Keratinocyte (primary cell): ENCODE measurements at regions not wholly inside any gene's neighbourhood (a gene's known extent, or its start where the extent isn't known, plus 50 kb on each side); places are given as distances from the start of the nearest gene placed in this dataset.

ENCODE experiments used
- DNase-seq: peaks from one replicate; pipeline ENCODE4 v3.0.0-alpha.2; 2011; ENCODE audit warnings: low read depth, missing footprints, low spot score
- FAIRE-seq: peaks from 2 replicates; lab custom pipeline; 2011; peaks lifted over from hg19 to GRCh38; lab: Jason Lieb, UNC
- H2AFZ ChIP-seq: 2 replicates; pipeline ENCODE4 v1.6.0; 2012; ENCODE audit warnings: low read length, control low read depth, inconsistent platforms; ENCODE audit not compliant: control insufficient read depth
- H3K27ac ChIP-seq: 2 replicates; pipeline ENCODE4 v1.5.1; 2011; ENCODE audit warnings: low read length; ENCODE audit not compliant: control insufficient read depth, insufficient read depth
- H3K27me3 ChIP-seq: 3 replicates; pipeline ENCODE4 v1.6.0; 2011; ENCODE audit warnings: low read length; ENCODE audit not compliant: control insufficient read depth, insufficient read depth; ENCODE audit errors: extremely low read depth
- H3K36me3 ChIP-seq, 2 experiments: 2 replicates in 1 of 2; 3 replicates in 1 of 2; pipeline ENCODE4 v1.5.1; 2011; ENCODE audit warnings: low read length in 2 of 2, mild to moderate bottlenecking in 1 of 2; ENCODE audit not compliant: control insufficient read depth in 2 of 2, insufficient read depth in 2 of 2; ENCODE audit errors: extremely low read depth in 1 of 2
- H3K4me1 ChIP-seq: 3 replicates; pipeline ENCODE4 v1.5.1; 2011; ENCODE audit warnings: low read length; ENCODE audit not compliant: control insufficient read depth, insufficient read depth; ENCODE audit errors: extremely low read depth
- H3K4me2 ChIP-seq: 3 replicates; pipeline ENCODE4 v1.6.0; 2011; ENCODE audit warnings: low read depth, low read length; ENCODE audit not compliant: control insufficient read depth, insufficient read depth; ENCODE audit errors: extremely low read depth
- H3K4me3 ChIP-seq, 3 experiments: fragments of 200-600 bp in 1 of 3; sonication (generic) in 1 of 3; 2 replicates in 2 of 3; 3 replicates in 1 of 3; pipeline ENCODE4 v1.5.1; 2011 to 2016; ENCODE audit warnings: low read length in 3 of 3, mild to moderate bottlenecking in 3 of 3, control low read depth in 2 of 3, inconsistent platforms in 1 of 3, low read depth in 1 of 3, mixed read lengths in 1 of 3, mixed run types in 1 of 3, moderate library complexity in 1 of 3; ENCODE audit not compliant: control insufficient read depth in 2 of 3, insufficient read depth in 2 of 3; ENCODE audit errors: extremely low read depth in 1 of 3
- H3K79me2 ChIP-seq: 2 replicates; pipeline ENCODE4 v1.6.0; 2012; ENCODE audit warnings: low read length; ENCODE audit not compliant: control insufficient read depth, insufficient read depth
- H3K9ac ChIP-seq: 3 replicates; pipeline ENCODE4 v1.6.0; 2011; ENCODE audit warnings: low read length; ENCODE audit not compliant: control insufficient read depth, insufficient read depth; ENCODE audit errors: extremely low read depth
- H3K9me1 ChIP-seq: 3 replicates; pipeline ENCODE4 v1.6.0; 2011; ENCODE audit warnings: low read length; ENCODE audit not compliant: control insufficient read depth, insufficient read depth; ENCODE audit errors: extremely low read depth
- H3K9me3 ChIP-seq: 2 replicates; pipeline ENCODE4 v1.5.1; 2012; ENCODE audit warnings: low read depth, low read length; ENCODE audit not compliant: control insufficient read depth
- H4K20me1 ChIP-seq: 3 replicates; pipeline ENCODE4 v1.6.0; 2011; ENCODE audit warnings: low read length; ENCODE audit not compliant: control insufficient read depth, insufficient read depth; ENCODE audit errors: extremely low read depth
- EZH2 ChIP-seq: IDR thresholded peaks from one replicate; pipeline ENCODE4 v1.6.1; 2012; ENCODE audit warnings: inconsistent platforms, mild to moderate bottlenecking, low read length, moderate library complexity
- dilution Hi-C: fragments of 300-500 bp; cut with MboI; formaldehyde crosslinking; loops from one replicate; pipeline ENCODE4 v1.7.0; 2020; ENCODE audit warnings: low sequenced_read_pairs; ENCODE audit not compliant: extremely low pct_ligation_motif_present
- TF ChIP-seq, protein P1 (sequence below), 3 experiments: IDR thresholded peaks in 1 of 3; conservative IDR thresholded peaks in 1 of 3; optimal IDR thresholded peaks in 1 of 3; 2 replicates in 2 of 3; 3 replicates in 1 of 3; pipeline versions ENCODE3 to v1.5.1; 2011; ENCODE audit warnings: low read length in 3 of 3, mild to moderate bottlenecking in 3 of 3, moderate library complexity in 2 of 3, control low read depth in 1 of 3, inconsistent platforms in 1 of 3; ENCODE audit not compliant: insufficient read depth in 2 of 3; ENCODE audit errors: extremely low read depth in 1 of 3

DNA sequence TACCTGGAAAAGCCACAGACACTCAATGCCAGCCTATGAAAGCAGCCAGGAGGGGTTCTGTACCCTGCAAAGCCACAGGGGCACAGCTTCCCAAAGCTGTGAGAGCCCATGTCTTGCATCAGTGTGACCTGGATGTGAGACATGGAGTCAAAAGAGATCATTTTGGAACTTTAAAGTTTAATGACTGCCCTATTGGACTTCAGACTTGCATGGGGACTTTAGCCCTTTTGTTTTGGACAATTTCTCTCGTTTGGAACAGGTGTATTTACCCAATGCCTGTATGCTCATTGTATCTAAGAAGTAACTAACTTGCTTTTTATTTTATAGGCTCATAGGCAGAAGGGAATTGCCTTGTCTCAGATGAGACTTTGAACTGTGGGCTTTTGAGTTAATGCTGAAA, 244.9 kb upstream of the TYRP1 start:
- no peak overlapping the region for H2AFZ ChIP-seq
- no peak overlapping the region for H3K27ac ChIP-seq
- no peak for FAIRE-seq
- no peak overlapping the region for H3K4me2 ChIP-seq
- no peaks in the 10 kb centered on the region for H3K79me2 ChIP-seq
- H3K9me1 ChIP-seq: no peaks in the 10 kb centered on the region
- TF ChIP-seq, protein P1, sequence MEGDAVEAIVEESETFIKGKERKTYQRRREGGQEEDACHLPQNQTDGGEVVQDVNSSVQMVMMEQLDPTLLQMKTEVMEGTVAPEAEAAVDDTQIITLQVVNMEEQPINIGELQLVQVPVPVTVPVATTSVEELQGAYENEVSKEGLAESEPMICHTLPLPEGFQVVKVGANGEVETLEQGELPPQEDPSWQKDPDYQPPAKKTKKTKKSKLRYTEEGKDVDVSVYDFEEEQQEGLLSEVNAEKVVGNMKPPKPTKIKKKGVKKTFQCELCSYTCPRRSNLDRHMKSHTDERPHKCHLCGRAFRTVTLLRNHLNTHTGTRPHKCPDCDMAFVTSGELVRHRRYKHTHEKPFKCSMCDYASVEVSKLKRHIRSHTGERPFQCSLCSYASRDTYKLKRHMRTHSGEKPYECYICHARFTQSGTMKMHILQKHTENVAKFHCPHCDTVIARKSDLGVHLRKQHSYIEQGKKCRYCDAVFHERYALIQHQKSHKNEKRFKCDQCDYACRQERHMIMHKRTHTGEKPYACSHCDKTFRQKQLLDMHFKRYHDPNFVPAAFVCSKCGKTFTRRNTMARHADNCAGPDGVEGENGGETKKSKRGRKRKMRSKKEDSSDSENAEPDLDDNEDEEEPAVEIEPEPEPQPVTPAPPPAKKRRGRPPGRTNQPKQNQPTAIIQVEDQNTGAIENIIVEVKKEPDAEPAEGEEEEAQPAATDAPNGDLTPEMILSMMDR (optimal IDR thresholded peaks at IDR 0.05 in 1 of 3, IDR thresholded peaks at IDR 0.05 in 1 of 3, conservative IDR thresholded peaks at IDR 0.05 in 1 of 3; ENCODE audit: extremely low read depth in 1 of 3, insufficient read depth in 2 of 3, low read length in 3 of 3): no peak
- no peak for TF ChIP-seq EZH2
- no peaks in the 10 kb centered on the region for H3K9me3 ChIP-seq
- no peak overlapping the region for H3K9ac ChIP-seq
- dilution Hi-C loops: no loop called here
- H4K20me1 ChIP-seq: no peaks in the 10 kb centered on the region
- no peak for DNase-seq
- H3K36me3 ChIP-seq: no peaks in the 10 kb centered on the region
- no peaks in the 10 kb centered on the region for H3K4me1 ChIP-seq
- H3K4me3 ChIP-seq: no peak overlapping the region
- H3K27me3 ChIP-seq: no peaks in the 10 kb centered on the region

GRCh38 chr9:12457237-12457636, 235.9 kb upstream of the TYRP1 start:
- no peaks in the 10 kb centered on the region for H3K27me3 ChIP-seq
- no peak for TF ChIP-seq EZH2
- TF ChIP-seq, protein P1 (optimal IDR thresholded peaks at IDR 0.05 in 1 of 3, IDR thresholded peaks at IDR 0.05 in 1 of 3, conservative IDR thresholded peaks at IDR 0.05 in 1 of 3; ENCODE audit: extremely low read depth in 1 of 3, insufficient read depth in 2 of 3, low read length in 3 of 3): no peak
- H3K9me3 ChIP-seq: no peaks in the 10 kb centered on the region
- no peak overlapping the region for H3K4me2 ChIP-seq
- no peaks in the 10 kb centered on the region for H3K4me1 ChIP-seq
- no peak for FAIRE-seq
- no peaks in the 10 kb centered on the region for H4K20me1 ChIP-seq
- no peaks in the 10 kb centered on the region for H3K36me3 ChIP-seq
- no peak overlapping the region for H3K27ac ChIP-seq
- H3K9ac ChIP-seq: no peak overlapping the region
- H3K9me1 ChIP-seq: no peaks in the 10 kb centered on the region
- H3K4me3 ChIP-seq: no peak overlapping the region
- dilution Hi-C loops: no loop called here
- no peak overlapping the region for H2AFZ ChIP-seq
- no peak for DNase-seq
- no peaks in the 10 kb centered on the region for H3K79me2 ChIP-seq
